IgD-negative memory B cell (primary cell): ENCODE measurements at regions not wholly inside any gene's neighbourhood (a gene's known extent, or its start where the extent isn't known, plus 50 kb on each side); places are given as distances from the start of the nearest gene placed in this dataset.

Experiments used
- H3K27ac Mint-ChIP-seq, 3 donors: one replicate each; pipeline ENCODE4 v1.8.0; 2020 to 2022; ENCODE audit warnings: mild to moderate bottlenecking in 3 of 3, mixed read lengths in 3 of 3, moderate library complexity in 1 of 3
- H3K27me3 Mint-ChIP-seq: one replicate; pipeline ENCODE4 v1.8.0; 2021; ENCODE audit warnings: mixed read lengths
- H3K36me3 Mint-ChIP-seq: one replicate; pipeline ENCODE4 v1.8.0; 2020; ENCODE audit warnings: mild to moderate bottlenecking, mixed read lengths
- H3K4me1 Mint-ChIP-seq, 3 donors: one replicate each; pipeline ENCODE4 v1.8.0; 2020 to 2022; ENCODE audit warnings: mixed read lengths in 3 of 3, mild to moderate bottlenecking in 1 of 3
- H3K4me3 Mint-ChIP-seq, 4 donors: one replicate each; pipeline ENCODE4 v1.8.0; 2020 to 2022; ENCODE audit warnings: mild to moderate bottlenecking in 4 of 4, mixed read lengths in 4 of 4, moderate library complexity in 3 of 4
- H3K9me3 Mint-ChIP-seq, 3 donors: one replicate each; pipeline ENCODE4 v1.8.0; 2020 to 2021; ENCODE audit warnings: mixed read lengths in 3 of 3, mild to moderate bottlenecking in 1 of 3

- Mint-ChIP-seq H3K4me3 (no peak overlapping the region), H3K36me3 (no peaks in the 10 kb centered on the region), H3K4me1 (no peaks in the 10 kb centered on the region), H3K9me3 (no peaks in the 10 kb centered on the region), H3K27me3 (peaks cover 10% of the 10 kb centered on the region), H3K27ac (no peak overlapping the region)
Measured at GRCh38 chr5:67400752-67401151, 204.2 kb upstream of the CD180 start.

- Mint-ChIP-seq H3K4me1 (no peaks in the 10 kb centered on the region), H3K27ac (no peak overlapping the region), H3K9me3 (no peaks in the 10 kb centered on the region), H3K36me3 (no peaks in the 10 kb centered on the region), H3K4me3 (no peak overlapping the region), H3K27me3 (peaks cover 8% of the 10 kb centered on the region)
Measured at GRCh38 chr5:67395790-67396418, 199.3 kb upstream of the CD180 start.

GRCh38 chr5:67393211-67393610 is 196.6 kb upstream of the CD180 start:
- H3K27me3 Mint-ChIP-seq: peaks cover 5% of the 10 kb centered on the region
- no peaks in the 10 kb centered on the region for H3K9me3 Mint-ChIP-seq
- no peak overlapping the region for H3K27ac Mint-ChIP-seq
- no peak overlapping the region for H3K4me3 Mint-ChIP-seq
- no peaks in the 10 kb centered on the region for H3K4me1 Mint-ChIP-seq
- H3K36me3 Mint-ChIP-seq: no peaks in the 10 kb centered on the region

GRCh38 chr5:67390935-67391334 is 194.3 kb upstream of the CD180 start:
- Mint-ChIP-seq H3K27ac (no peak overlapping the region), H3K9me3 (no peaks in the 10 kb centered on the region), H3K27me3 (no peaks in the 10 kb centered on the region), H3K4me3 (no peak overlapping the region), H3K4me1 (no peaks in the 10 kb centered on the region), H3K36me3 (no peaks in the 10 kb centered on the region)

- no peaks in the 10 kb centered on the region for H3K4me1 Mint-ChIP-seq
- peaks cover 2% of the 10 kb centered on the region for H3K27me3 Mint-ChIP-seq
- no peak overlapping the region for H3K4me3 Mint-ChIP-seq
- no peaks in the 10 kb centered on the region for H3K36me3 Mint-ChIP-seq
- no peak overlapping the region for H3K27ac Mint-ChIP-seq
- H3K9me3 Mint-ChIP-seq: no peaks in the 10 kb centered on the region
Measured at GRCh38 chr5:67383451-67383850, 186.9 kb upstream of the CD180 start.

- Mint-ChIP-seq H3K9me3 (no peaks in the 10 kb centered on the region), H3K4me1 (no peaks in the 10 kb centered on the region), H3K27ac (no peak overlapping the region), H3K4me3 (no peak overlapping the region), H3K27me3 (peaks cover 2% of the 10 kb centered on the region), H3K36me3 (no peaks in the 10 kb centered on the region)
Measured at GRCh38 chr5:67381236-67381880, 184.8 kb upstream of the CD180 start.

GRCh38 chr5:67380431-67380830 is 183.8 kb upstream of the CD180 start:
- Mint-ChIP-seq H3K36me3 (no peaks in the 10 kb centered on the region), H3K27ac (no peak overlapping the region), H3K27me3 (peaks cover 2% of the 10 kb centered on the region), H3K9me3 (no peaks in the 10 kb centered on the region), H3K4me3 (no peak overlapping the region), H3K4me1 (no peaks in the 10 kb centered on the region)

- Mint-ChIP-seq H3K27me3 (peaks cover 2% of the 10 kb centered on the region), H3K9me3 (no peaks in the 10 kb centered on the region), H3K4me1 (no peaks in the 10 kb centered on the region), H3K27ac (no peak overlapping the region), H3K36me3 (no peaks in the 10 kb centered on the region), H3K4me3 (no peak overlapping the region)
Measured at GRCh38 chr5:67379753-67380152, 183.2 kb upstream of the CD180 start.

- Mint-ChIP-seq H3K4me1 (peaks cover 0 to 2% (median 0%) of the 10 kb centered on the region in 3 donors), H3K4me3 (no peak overlapping the region), H3K27me3 (peaks cover 2% of the 10 kb centered on the region), H3K36me3 (no peaks in the 10 kb centered on the region), H3K27ac (no peak overlapping the region), H3K9me3 (no peaks in the 10 kb centered on the region)
Measured at GRCh38 chr5:67378256-67378655, 181.7 kb upstream of the CD180 start.

- Mint-ChIP-seq H3K36me3 (no peaks in the 10 kb centered on the region), H3K9me3 (no peaks in the 10 kb centered on the region), H3K27ac (no peak overlapping the region), H3K4me1 (peaks cover 0 to 2% (median 0%) of the 10 kb centered on the region in 3 donors), H3K27me3 (peaks cover 2% of the 10 kb centered on the region), H3K4me3 (no peak overlapping the region)
Measured at GRCh38 chr5:67377631-67378030, 181.0 kb upstream of the CD180 start.

- peaks cover 5% of the 10 kb centered on the region for H3K27me3 Mint-ChIP-seq
- no peaks in the 10 kb centered on the region for H3K9me3 Mint-ChIP-seq
- H3K4me1 Mint-ChIP-seq: peaks cover 0 to 2% (median 0%) of the 10 kb centered on the region in 3 donors
- no peak overlapping the region for H3K27ac Mint-ChIP-seq
- H3K36me3 Mint-ChIP-seq: no peaks in the 10 kb centered on the region
- H3K4me3 Mint-ChIP-seq: no peak overlapping the region
Measured at GRCh38 chr5:67375606-67376005, 179.0 kb upstream of the CD180 start.

GRCh38 chr5:67374378-67374777 is 177.8 kb upstream of the CD180 start:
- Mint-ChIP-seq H3K27ac (no peak overlapping the region), H3K36me3 (no peaks in the 10 kb centered on the region), H3K9me3 (no peaks in the 10 kb centered on the region), H3K27me3 (peaks cover 4% of the 10 kb centered on the region), H3K4me3 (no peak overlapping the region), H3K4me1 (peaks cover 0 to 2% (median 0%) of the 10 kb centered on the region in 3 donors)

- H3K4me1 Mint-ChIP-seq: peaks cover 0 to 2% (median 0%) of the 10 kb centered on the region in 3 donors
- no peak overlapping the region for H3K4me3 Mint-ChIP-seq
- peaks cover 5% of the 10 kb centered on the region for H3K27me3 Mint-ChIP-seq
- no peak overlapping the region for H3K27ac Mint-ChIP-seq
- H3K36me3 Mint-ChIP-seq: no peaks in the 10 kb centered on the region
- no peaks in the 10 kb centered on the region for H3K9me3 Mint-ChIP-seq
Measured at GRCh38 chr5:67373518-67373917, 176.9 kb upstream of the CD180 start.

GRCh38 chr5:67372887-67373286 is 176.3 kb upstream of the CD180 start:
- no peak overlapping the region for H3K4me3 Mint-ChIP-seq
- peaks cover 6% of the 10 kb centered on the region for H3K27me3 Mint-ChIP-seq
- no peaks in the 10 kb centered on the region for H3K9me3 Mint-ChIP-seq
- H3K36me3 Mint-ChIP-seq: no peaks in the 10 kb centered on the region
- H3K27ac Mint-ChIP-seq: no peak overlapping the region
- peaks cover 0 to 2% (median 0%) of the 10 kb centered on the region in 3 donors for H3K4me1 Mint-ChIP-seq

- H3K4me1 Mint-ChIP-seq: peaks cover 0 to 2% (median 0%) of the 10 kb centered on the region in 3 donors
- H3K4me3 Mint-ChIP-seq: no peak overlapping the region
- no peaks in the 10 kb centered on the region for H3K9me3 Mint-ChIP-seq
- no peak overlapping the region for H3K27ac Mint-ChIP-seq
- peaks cover 6% of the 10 kb centered on the region for H3K27me3 Mint-ChIP-seq
- H3K36me3 Mint-ChIP-seq: no peaks in the 10 kb centered on the region
Measured at GRCh38 chr5:67371924-67372323, 175.3 kb upstream of the CD180 start.

GRCh38 chr5:67366691-67367395 is 170.2 kb upstream of the CD180 start:
- Mint-ChIP-seq H3K36me3 (no peaks in the 10 kb centered on the region), H3K4me1 (no peaks in the 10 kb centered on the region), H3K4me3 (no peak overlapping the region), H3K9me3 (no peaks in the 10 kb centered on the region), H3K27ac (no peak overlapping the region), H3K27me3 (peaks cover 10% of the 10 kb centered on the region)
